HG02885 (cell line): ENCODE measurements at regions not wholly inside any gene's neighbourhood (a gene's known extent, or its start where the extent isn't known, plus 50 kb on each side); places are given as distances from the start of the nearest gene placed in this dataset.

Experiments used
- ATAC-seq: cut with Tn5 transposase; IDR thresholded peaks from one replicate; pipeline ENCODE4 v1.9.1; 2021; ENCODE audit warnings: mild to moderate bottlenecking; ENCODE audit not compliant: unreplicated experiment, poor library complexity

DNA sequence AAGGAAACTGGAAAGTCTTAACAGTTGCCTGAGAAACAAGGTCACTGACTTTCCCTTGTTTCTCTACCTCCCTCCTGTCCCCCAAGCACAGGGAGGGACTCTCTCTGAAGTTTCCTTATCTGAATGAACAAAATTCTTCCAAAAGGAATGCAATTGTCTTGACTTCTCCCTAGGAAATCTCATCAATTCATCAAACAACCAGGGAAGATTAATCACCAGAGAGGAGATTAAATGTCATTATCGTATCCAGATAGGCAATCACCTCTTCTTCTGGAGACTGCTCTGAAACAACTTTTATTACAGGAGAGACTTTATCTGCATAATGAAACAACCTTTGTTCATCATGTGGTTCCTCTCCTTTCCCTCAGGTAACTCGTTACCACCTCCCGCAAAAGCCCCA lies 431.4 kb downstream of the SLC16A7 start:
- ATAC-seq = no peak

DNA sequence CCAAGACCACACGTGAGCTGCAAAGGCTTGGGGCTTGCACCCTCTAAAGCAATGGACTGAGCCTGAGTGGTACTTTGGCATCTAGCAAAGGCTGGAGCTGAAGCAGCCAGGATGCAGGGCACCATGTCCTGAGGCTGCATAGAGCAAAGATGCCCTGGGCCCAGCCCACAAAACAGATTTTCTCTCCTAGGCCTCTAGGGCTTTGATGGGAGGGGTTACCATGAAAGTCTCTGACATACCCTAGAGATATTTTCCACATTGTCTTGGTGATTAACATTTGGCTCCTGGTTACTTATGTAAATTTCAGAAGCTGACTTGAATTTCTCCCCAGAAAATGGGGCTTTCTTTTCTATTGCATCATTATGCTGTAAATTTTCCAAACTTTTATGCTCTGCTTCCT lies 438.3 kb downstream of the SLC16A7 start:
- no peak for ATAC-seq

- no peak for ATAC-seq
Observed at GRCh38 chr12:60035835-60036234, 440.0 kb downstream of the SLC16A7 start.

- no peak for ATAC-seq
Observed at GRCh38 chr12:60042835-60043234, 447.0 kb downstream of the SLC16A7 start.

DNA sequence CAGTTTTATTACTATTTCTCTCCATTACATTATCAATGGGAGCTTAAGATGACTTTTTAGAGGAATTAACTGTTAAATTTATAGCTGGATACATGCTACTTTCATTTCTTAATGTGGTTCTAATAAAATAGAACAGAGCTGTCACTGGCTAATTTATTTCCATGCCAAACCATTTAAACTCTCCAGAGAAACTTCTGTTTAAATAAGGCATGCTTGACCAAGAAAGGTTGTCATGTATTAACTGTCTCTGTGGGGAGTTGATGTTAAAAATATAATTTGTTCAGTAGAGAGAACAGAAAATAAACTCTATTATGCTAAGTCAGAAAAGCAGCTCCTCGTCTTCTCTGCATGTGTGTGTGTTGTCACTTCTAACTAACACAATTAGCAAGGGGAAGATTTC lies 447.4 kb downstream of the SLC16A7 start:
- ATAC-seq = no peak

- ATAC-seq = no peak
Observed at GRCh38 chr12:60052483-60052882, 456.7 kb downstream of the SLC16A7 start.

DNA sequence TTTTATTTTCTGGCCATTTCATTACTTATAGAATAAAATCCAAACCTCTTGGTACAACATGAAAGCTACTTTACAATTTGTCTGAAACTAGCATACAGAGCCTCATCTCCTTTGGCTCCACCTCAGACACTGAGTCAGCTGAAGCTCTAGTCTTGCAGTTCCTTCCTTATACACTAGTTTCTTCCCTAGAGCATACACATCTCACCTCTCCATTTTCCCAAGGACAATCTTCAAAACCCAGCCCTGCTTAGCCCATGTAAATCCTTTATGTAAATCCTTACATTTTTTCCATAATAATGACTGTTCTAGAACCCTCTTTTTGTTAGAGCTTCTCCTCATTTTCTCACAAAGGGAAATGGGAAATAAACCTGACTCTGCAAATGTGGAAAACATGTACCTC lies 463.4 kb downstream of the SLC16A7 start:
- no peak for ATAC-seq

- ATAC-seq = no peak
Observed at GRCh38 chr12:60066655-60067054, 470.8 kb downstream of the SLC16A7 start.

DNA sequence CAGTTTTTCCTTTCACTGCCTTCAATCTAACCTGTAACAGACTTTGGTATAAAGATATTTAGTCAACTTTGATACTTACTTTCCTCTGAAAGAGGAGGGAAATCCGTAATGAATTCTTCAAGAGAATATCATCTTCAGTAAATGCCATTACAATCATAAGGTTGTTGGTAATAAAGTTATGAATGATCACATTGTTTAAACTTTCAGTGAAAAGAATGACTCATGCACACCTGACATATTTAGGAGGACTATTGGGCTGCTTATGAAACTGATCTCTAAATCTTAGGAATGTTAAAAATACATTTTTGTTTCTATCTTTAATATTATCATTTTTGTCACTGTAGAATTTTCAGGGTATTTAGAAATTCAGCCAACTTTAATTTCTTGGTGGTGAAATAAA lies 474.7 kb downstream of the SLC16A7 start:
- no peak for ATAC-seq

- ATAC-seq = no peak
Observed at GRCh38 chr12:60071759-60072191, 475.9 kb downstream of the SLC16A7 start.

DNA sequence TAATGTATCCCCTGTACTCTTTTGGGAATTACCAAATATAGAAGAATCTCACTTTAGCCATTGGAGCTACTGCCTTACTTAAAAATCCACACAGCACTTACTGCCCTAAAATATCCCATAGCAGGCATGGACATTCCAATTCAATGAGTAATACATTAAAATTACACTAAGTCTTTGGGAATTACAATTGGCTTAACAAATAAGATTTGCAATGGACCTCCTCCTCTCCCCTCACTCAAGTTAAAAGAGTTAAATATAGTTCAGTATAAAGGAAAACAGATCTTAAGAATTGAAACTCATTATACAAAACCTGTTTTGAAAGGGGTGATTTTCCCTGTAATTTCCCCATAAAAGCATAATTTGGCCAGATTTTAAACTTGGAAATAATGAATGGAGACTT lies 477.1 kb downstream of the SLC16A7 start:
- ATAC-seq = no peak

DNA sequence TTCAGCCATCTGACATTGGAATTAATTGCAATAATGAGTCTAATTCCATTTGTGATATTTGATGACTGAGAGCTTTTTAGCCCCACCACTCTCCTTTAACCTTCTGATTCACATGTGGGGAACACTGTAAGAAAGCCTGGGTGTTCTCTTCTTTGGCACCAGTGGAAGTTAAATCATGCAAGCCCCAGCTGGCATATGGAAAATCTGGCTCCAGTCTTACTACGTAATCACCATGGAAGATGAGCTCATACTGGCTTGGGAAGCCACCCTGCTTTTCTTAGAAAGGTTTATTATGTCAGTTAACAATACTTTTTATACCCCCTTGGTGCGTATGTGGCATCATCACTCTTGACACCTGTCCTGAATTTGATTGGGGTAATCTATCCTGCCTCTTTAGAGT lies 479.3 kb downstream of the SLC16A7 start:
- ATAC-seq = no peak

- ATAC-seq = no peak
Observed at GRCh38 chr12:60078026-60078425, 482.2 kb downstream of the SLC16A7 start.

DNA sequence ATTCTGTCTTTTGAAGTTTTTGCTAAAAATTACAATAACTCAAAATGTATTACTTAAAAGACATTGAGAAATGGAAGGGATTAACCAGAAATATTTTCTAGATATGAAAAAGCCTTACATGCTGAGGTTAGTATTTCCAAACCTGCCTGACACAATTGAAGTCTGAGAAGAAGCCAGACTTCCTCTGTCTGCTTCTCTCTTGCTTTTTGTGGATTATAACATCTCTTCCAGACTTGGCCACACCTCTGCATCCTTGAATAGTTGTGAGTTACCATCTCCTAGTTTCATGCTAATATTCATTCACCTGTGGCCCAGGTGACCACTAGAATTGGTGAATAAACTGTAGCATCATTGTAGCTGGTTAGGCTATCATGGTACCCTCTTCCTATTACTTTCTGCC lies 497.6 kb downstream of the SLC16A7 start:
- ATAC-seq = no peak

GRCh38 chr12:60094436-60094835 lies 498.6 kb downstream of the SLC16A7 start:
- no peak for ATAC-seq

DNA sequence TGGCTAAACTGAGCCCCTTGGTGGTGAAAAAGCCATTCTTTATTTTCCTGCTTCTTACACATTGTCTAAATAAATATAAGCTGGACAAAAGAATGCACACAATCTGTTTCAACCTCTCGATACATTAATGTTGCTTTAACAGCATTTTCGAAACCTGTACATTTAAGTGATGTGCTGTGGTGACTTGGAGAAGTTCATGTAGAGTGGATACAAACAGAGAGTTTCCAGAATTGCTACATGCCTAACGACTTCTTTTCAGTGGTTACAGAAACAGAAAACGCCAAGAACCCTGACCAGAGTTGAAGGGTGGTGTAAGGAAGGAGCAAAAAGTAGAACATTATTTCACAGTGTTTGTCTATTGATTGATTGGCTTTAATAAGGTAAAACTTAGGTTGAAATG lies 500.9 kb downstream of the SLC16A7 start:
- ATAC-seq = no peak

GRCh38 chr12:60100160-60100559 lies 504.3 kb downstream of the SLC16A7 start:
- ATAC-seq = no peak

DNA sequence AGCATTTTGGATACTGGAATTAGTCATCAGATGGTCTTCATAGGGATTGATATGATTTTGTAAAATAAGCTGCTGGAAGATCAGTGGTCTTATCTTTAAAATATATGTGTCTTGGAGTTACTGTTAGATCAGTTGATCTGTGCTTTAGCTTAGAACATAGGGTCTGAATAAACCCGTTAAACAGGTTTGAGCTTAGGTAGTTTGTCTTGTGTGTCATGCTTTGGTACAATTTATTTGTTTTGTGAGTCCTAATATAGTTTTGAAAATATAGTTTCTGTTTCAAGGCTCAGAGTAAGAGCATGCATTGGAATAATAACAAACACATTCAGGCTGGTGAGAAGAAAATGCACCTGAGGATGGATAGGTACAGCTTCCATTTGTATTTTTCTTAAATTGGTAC lies 505.0 kb downstream of the SLC16A7 start:
- ATAC-seq = no peak

GRCh38 chr12:60101715-60102114 lies 505.9 kb downstream of the SLC16A7 start:
- no peak for ATAC-seq

GRCh38 chr12:60106214-60106613 lies 510.4 kb downstream of the SLC16A7 start:
- no peak for ATAC-seq

GRCh38 chr12:60107992-60108391 lies 512.2 kb downstream of the SLC16A7 start:
- no peak for ATAC-seq

DNA sequence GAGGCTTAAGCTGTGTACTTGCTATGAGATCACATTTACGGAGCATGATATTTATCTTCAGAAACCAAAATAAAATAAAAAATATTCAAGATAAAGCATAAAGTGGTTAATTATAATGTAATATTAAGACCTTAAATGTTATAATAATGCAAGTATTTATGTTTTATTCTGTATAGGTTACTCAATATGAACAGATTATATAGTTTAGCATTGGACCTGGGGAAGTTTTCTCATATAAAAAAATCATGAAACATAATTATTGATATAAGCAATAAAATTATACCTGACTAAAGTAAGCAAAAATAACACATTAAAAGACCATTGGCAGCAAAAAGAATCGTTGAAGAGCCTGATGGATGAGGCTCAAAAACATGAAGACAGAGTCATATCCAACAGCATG lies 516.2 kb downstream of the SLC16A7 start:
- ATAC-seq = no peak

- no peak for ATAC-seq
Observed at GRCh38 chr12:60112763-60113162, 516.9 kb downstream of the SLC16A7 start.
